ENCODE measurements at regions not wholly inside any gene's neighbourhood (a gene's known extent, or its start where the extent isn't known, plus 50 kb on each side); places are given as distances from the start of the nearest gene placed in this dataset.

DNA sequence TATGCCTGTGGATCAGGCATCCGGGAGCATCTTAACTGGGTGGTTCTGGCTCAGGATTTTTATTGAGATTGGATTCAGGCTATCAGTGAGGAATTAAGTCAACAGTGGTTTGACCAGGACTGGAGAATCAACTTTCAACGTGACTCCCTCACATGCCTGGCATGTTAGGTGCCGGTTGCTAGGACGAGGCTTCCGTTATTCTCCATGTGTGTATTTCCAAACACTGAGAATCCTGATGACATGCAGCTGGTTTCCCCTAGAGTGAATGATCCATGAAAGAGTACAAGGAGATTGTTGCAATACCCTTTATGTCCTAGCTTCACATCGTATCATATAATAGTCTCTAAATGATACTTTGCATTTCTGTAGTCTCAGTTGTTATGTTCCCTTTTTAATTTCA, 529.2 kb downstream of the ANXA1 start:
- ChIA-PET POLR2A (ENCODE audit: unreplicated experiment) (no interaction called here), CTCF (no interaction called here)
- H4K5ac ChIP-seq (ENCODE audit: low read depth, low read length), result no peak overlapping the region

More for the DNA sequence above, 529.2 kb downstream of the ANXA1 start:
- H3K4me3 ChIP-seq (ENCODE audit: insufficient read depth, low read depth, low read length), result no peak overlapping the region
- dilution Hi-C loops (cut with HindIII; ENCODE audit: low sequenced_read_pairs, unreplicated experiment) (no loop called here), intact Hi-C loops (cut with micrococcal nuclease) (loop anchor here (5.0 to 10.0 kb wide), 2 partner anchors 234 to 891 kb away; no protein-coding TSS in a partner anchor), in situ Hi-C loops (cut with MboI; ENCODE audit: low sequenced_read_pairs) (no loop called here)
- H2AK5ac ChIP-seq (ENCODE audit: low read depth, low read length), result no peak overlapping the region
- no peak overlapping the region for H2BK120ac ChIP-seq (ENCODE audit: low read depth, low read length)
- H2AK9ac ChIP-seq (replicated peaks; ENCODE audit: low read depth, low read length, poor library complexity), result no peak overlapping the region
- no peak overlapping the region for H2AFZ ChIP-seq (replicated peaks; ENCODE audit: low read length, poor library complexity)
- H3K18ac ChIP-seq (ENCODE audit: low read depth, low read length), result no peak overlapping the region
- H3K23ac ChIP-seq (ENCODE audit: low read depth, low read length), result no peak overlapping the region
- no peak overlapping the region for H2BK20ac ChIP-seq (ENCODE audit: low read depth, low read length)
- TF ChIP-seq, protein P1, sequence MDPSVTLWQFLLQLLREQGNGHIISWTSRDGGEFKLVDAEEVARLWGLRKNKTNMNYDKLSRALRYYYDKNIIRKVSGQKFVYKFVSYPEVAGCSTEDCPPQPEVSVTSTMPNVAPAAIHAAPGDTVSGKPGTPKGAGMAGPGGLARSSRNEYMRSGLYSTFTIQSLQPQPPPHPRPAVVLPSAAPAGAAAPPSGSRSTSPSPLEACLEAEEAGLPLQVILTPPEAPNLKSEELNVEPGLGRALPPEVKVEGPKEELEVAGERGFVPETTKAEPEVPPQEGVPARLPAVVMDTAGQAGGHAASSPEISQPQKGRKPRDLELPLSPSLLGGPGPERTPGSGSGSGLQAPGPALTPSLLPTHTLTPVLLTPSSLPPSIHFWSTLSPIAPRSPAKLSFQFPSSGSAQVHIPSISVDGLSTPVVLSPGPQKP (IDR thresholded peaks at IDR 0.05; ENCODE audit: borderline replicate concordance, low read depth, low read length), result no peak
- no peaks in the 10 kb centered on the region for H4K20me1 ChIP-seq (ENCODE audit: insufficient read depth, low read length)
- no peak overlapping the region for H2BK5ac ChIP-seq (ENCODE audit: low read depth, low read length, poor library complexity, severe bottlenecking)
- H3K27me3 ChIP-seq (ENCODE audit: control insufficient read depth, insufficient read depth, low read length), result no peaks in the 10 kb centered on the region
- H3K56ac ChIP-seq (ENCODE audit: extremely low read depth, insufficient read depth, low read length), result no peak overlapping the region
- no peaks in the 10 kb centered on the region for H3K9me1 ChIP-seq (ENCODE audit: insufficient read depth, low read length)
- no peak overlapping the region for H3K14ac ChIP-seq (replicated peaks; ENCODE audit: low read depth, low read length)
- peaks cover 8% of the 10 kb centered on the region; the same call in 1 of the 2 replicates for H3K9me3 ChIP-seq (ENCODE audit: control insufficient read depth, insufficient read depth, low read length)
- no TSS peak for BruUV-seq (replicated peaks)
- H3K4ac ChIP-seq (ENCODE audit: low read depth, low read length), result no peak overlapping the region
- no peaks in the 10 kb centered on the region for H3K79me1 ChIP-seq (ENCODE audit: low read depth in 1 of 2, low read length in 2 of 2)
- ATAC-seq (ENCODE audit: low read depth) (no peak), DNase-seq (no peak)
- no CpG with 5 or more reads among the region's 6 CpGs for WGBS, 2 experiments (ENCODE audit: extremely low coverage in 2 of 2, insufficient read length in 1 of 2)
- H3K27ac ChIP-seq (ENCODE audit: insufficient read depth, low read length), result no peak overlapping the region
- H3K4me1 ChIP-seq (ENCODE audit: control insufficient read depth, insufficient read depth, low read length), result no peaks in the 10 kb centered on the region
- H4K8ac ChIP-seq (ENCODE audit: low read depth in 2 of 2, low read length in 2 of 2), result no peak overlapping the region
- H3K4me2 ChIP-seq (ENCODE audit: low read depth, low read length), result no peak overlapping the region
- H3K9ac ChIP-seq (ENCODE audit: low read depth, low read length), result no peak overlapping the region
- H3K36me3 ChIP-seq (ENCODE audit: control insufficient read depth, insufficient read depth, low read length), result no peaks in the 10 kb centered on the region
- no peak overlapping the region for H4K91ac ChIP-seq (ENCODE audit: insufficient read depth, low read depth, low read length)
- no peak overlapping the region for H2BK15ac ChIP-seq (ENCODE audit: low read depth, low read length)

Measured in IMR-90 (cell line).